HEK293 (cell line): ENCODE measurements at regions not wholly inside any gene's neighbourhood (a gene's known extent, or its start where the extent isn't known, plus 50 kb on each side); places are given as distances from the start of the nearest gene placed in this dataset.

ENCODE experiments used
- CTCF ChIA-PET: fragments of 350-600 bp; formaldehyde crosslinking; extraction: SDS; loops from one replicate; lab custom pipeline; 2021; ENCODE audit warnings: antibody characterized with exemption; lab: Yijun Ruan, JAX
- POLR2A ChIA-PET: fragments of 300-600 bp; formaldehyde crosslinking; extraction: SDS; loops from one replicate; lab custom pipeline; 2020; ENCODE audit warnings: antibody characterized with exemption, inconsistent platforms; lab: Yijun Ruan, JAX
- H3K27ac ChIP-seq: fragments of 200-500 bp; sonication (Bioruptor generic); 2 replicates; pipeline ENCODE4 v1.5.1; 2014; ENCODE audit warnings: low read depth, low read length, control low read depth, inconsistent platforms; ENCODE audit errors: extremely low read depth
- H3K36me3 ChIP-seq, 2 experiments: fragments of 200-500 bp in 1 of 2; sonication (Bioruptor generic) in 1 of 2; 1 replicate in 1 of 2; 2 replicates in 1 of 2; pipeline ENCODE4 v1.5.1; 2014 to 2017; ENCODE audit warnings: inconsistent platforms in 2 of 2, low read length in 2 of 2; ENCODE audit not compliant: control insufficient read depth in 2 of 2, insufficient read depth in 1 of 2
- H3K4me1 ChIP-seq: fragments of 200-500 bp; sonication (Bioruptor generic); 2 replicates; pipeline ENCODE4 v1.5.1; 2014; ENCODE audit warnings: mild to moderate bottlenecking, low read length, inconsistent platforms; ENCODE audit not compliant: control insufficient read depth, insufficient read depth
- H3K4me3 ChIP-seq: 2 replicates; pipeline ENCODE4 v1.5.1; 2011; ENCODE audit warnings: low read depth, mild to moderate bottlenecking, control low read depth, low read length, moderate library complexity
- H3K9me3 ChIP-seq: fragments of 200-500 bp; sonication (Bioruptor generic); 2 replicates; pipeline ENCODE4 v1.5.1; 2014; ENCODE audit warnings: low read depth, low read length, inconsistent platforms; ENCODE audit not compliant: control insufficient read depth, insufficient read depth
- ATF2 ChIP-seq: fragments of 450-650 bp; formaldehyde crosslinking; IDR thresholded peaks from 2 replicates; pipeline ENCODE4 v1.5.1; 2016; ENCODE audit warnings: missing biosample characterization, missing genetic modification characterization, low read depth
- HOXA7 ChIP-seq: sonication (generic); formaldehyde crosslinking; IDR thresholded peaks from 2 replicates; pipeline ENCODE4 v1.8.1; 2022; ENCODE audit warnings: missing genetic modification reagents, borderline replicate concordance
- KLF1 ChIP-seq: fragments of 450-650 bp; formaldehyde crosslinking; IDR thresholded peaks from 2 replicates; pipeline ENCODE4 v1.5.1; 2016; ENCODE audit warnings: missing biosample characterization, missing genetic modification characterization
- OVOL3 ChIP-seq: fragments of 450-650 bp; formaldehyde crosslinking; IDR thresholded peaks from 2 replicates; pipeline ENCODE4 v1.5.1; 2016; ENCODE audit warnings: missing biosample characterization, missing genetic modification characterization
- SETDB1 ChIP-seq: IDR thresholded peaks from one replicate; pipeline ENCODE4 v1.6.1; 2017; ENCODE audit warnings: mild to moderate bottlenecking, low read length, moderate library complexity, mixed read lengths; ENCODE audit not compliant: insufficient read length
- SP3 ChIP-seq: fragments of 450-650 bp; formaldehyde crosslinking; IDR thresholded peaks from 2 replicates; pipeline ENCODE4 v1.5.1; 2016; ENCODE audit warnings: missing biosample characterization, missing genetic modification characterization
- ZBTB7A ChIP-seq: fragments of 450-650 bp; formaldehyde crosslinking; IDR thresholded peaks from 2 replicates; pipeline ENCODE4 v1.5.1; 2016; ENCODE audit warnings: low read depth, missing biosample characterization, missing genetic modification characterization
- ZNF112 ChIP-seq: fragments of 450-650 bp; formaldehyde crosslinking; IDR thresholded peaks from 2 replicates; pipeline ENCODE4 v1.5.0; 2017; ENCODE audit warnings: missing biosample characterization, missing genetic modification characterization
- ZNF155 ChIP-seq: fragments of 450-650 bp; formaldehyde crosslinking; IDR thresholded peaks from 2 replicates; pipeline ENCODE4 v1.5.1; 2016; ENCODE audit warnings: missing biosample characterization, missing genetic modification characterization
- ZNF292 ChIP-seq: fragments of 450-650 bp; formaldehyde crosslinking; IDR thresholded peaks from 2 replicates; pipeline ENCODE4 v1.5.1; 2016; ENCODE audit warnings: low read depth, missing biosample characterization, missing genetic modification characterization, borderline replicate concordance
- ZNF302 ChIP-seq: fragments of 450-650 bp; formaldehyde crosslinking; IDR thresholded peaks from 2 replicates; pipeline ENCODE4 v1.5.1; 2016; ENCODE audit warnings: missing biosample characterization, missing genetic modification characterization, low read depth
- ZNF335 ChIP-seq: fragments of 450-650 bp; formaldehyde crosslinking; conservative IDR thresholded peaks from 2 replicates; pipeline ENCODE4 v1.5.1; 2016; ENCODE audit warnings: missing biosample characterization, missing genetic modification characterization
- ZNF416 ChIP-seq: fragments of 450-650 bp; formaldehyde crosslinking; IDR thresholded peaks from 2 replicates; pipeline ENCODE4 v1.5.1; 2016; ENCODE audit warnings: missing biosample characterization, missing genetic modification characterization
- ZNF473 ChIP-seq: fragments of 450-650 bp; formaldehyde crosslinking; IDR thresholded peaks from 2 replicates; pipeline ENCODE4 v1.5.1; 2017; ENCODE audit warnings: missing biosample characterization, missing genetic modification characterization
- ZNF514 ChIP-seq: fragments of 450-650 bp; formaldehyde crosslinking; IDR thresholded peaks from 2 replicates; pipeline ENCODE4 v1.5.1; 2016; ENCODE audit warnings: missing biosample characterization, missing genetic modification characterization
- ZNF530 ChIP-seq: fragments of 450-650 bp; formaldehyde crosslinking; IDR thresholded peaks from 2 replicates; pipeline ENCODE4 v1.5.1; 2016; ENCODE audit warnings: low read depth, missing biosample characterization, missing genetic modification characterization
- ZNF560 ChIP-seq: fragments of 450-650 bp; formaldehyde crosslinking; IDR thresholded peaks from 2 replicates; pipeline ENCODE4 v1.5.1; 2017; ENCODE audit warnings: missing biosample characterization, missing genetic modification characterization, borderline replicate concordance
- ZNF837 ChIP-seq: fragments of 450-650 bp; formaldehyde crosslinking; IDR thresholded peaks from 2 replicates; pipeline ENCODE4 v1.5.1; 2016; ENCODE audit warnings: missing biosample characterization, missing genetic modification characterization
- ZXDB ChIP-seq: fragments of 450-650 bp; formaldehyde crosslinking; IDR thresholded peaks from 2 replicates; pipeline ENCODE4 v1.5.1; 2016; ENCODE audit warnings: missing biosample characterization, missing genetic modification characterization
- TF ChIP-seq, protein P1 (sequence below): fragments of 450-650 bp; formaldehyde crosslinking; IDR thresholded peaks from 2 replicates; pipeline ENCODE4 v1.5.1; 2016; ENCODE audit warnings: missing biosample characterization, missing genetic modification characterization

GRCh38 chr2:6359964-6360363 is 505.7 kb downstream of the CMPK2 start:
- ChIA-PET POLR2A (no interaction called here), CTCF (interaction anchor here (0.7 kb wide), 1 partner anchor 656 kb away, joined by 4 read pairs; no protein-coding TSS in a partner anchor)
- no peak overlapping the region for H3K4me3 ChIP-seq
- H3K27ac ChIP-seq, result no peak overlapping the region
- no peaks in the 10 kb centered on the region for H3K36me3 ChIP-seq
- TF ChIP-seq, protein P1, sequence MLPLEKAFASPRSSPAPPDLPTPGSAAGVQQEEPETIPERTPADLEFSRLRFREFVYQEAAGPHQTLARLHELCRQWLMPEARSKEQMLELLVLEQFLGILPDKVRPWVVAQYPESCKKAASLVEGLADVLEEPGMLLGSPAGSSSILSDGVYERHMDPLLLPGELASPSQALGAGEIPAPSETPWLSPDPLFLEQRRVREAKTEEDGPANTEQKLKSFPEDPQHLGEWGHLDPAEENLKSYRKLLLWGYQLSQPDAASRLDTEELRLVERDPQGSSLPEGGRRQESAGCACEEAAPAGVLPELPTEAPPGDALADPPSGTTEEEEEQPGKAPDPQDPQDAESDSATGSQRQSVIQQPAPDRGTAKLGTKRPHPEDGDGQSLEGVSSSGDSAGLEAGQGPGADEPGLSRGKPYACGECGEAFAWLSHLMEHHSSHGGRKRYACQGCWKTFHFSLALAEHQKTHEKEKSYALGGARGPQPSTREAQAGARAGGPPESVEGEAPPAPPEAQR, result no peak
- no peak for TF ChIP-seq ZNF560 (tag by site-specific recombination)
- H3K9me3 ChIP-seq, result no peaks in the 10 kb centered on the region
- no peaks in the 10 kb centered on the region for H3K4me1 ChIP-seq

DNA sequence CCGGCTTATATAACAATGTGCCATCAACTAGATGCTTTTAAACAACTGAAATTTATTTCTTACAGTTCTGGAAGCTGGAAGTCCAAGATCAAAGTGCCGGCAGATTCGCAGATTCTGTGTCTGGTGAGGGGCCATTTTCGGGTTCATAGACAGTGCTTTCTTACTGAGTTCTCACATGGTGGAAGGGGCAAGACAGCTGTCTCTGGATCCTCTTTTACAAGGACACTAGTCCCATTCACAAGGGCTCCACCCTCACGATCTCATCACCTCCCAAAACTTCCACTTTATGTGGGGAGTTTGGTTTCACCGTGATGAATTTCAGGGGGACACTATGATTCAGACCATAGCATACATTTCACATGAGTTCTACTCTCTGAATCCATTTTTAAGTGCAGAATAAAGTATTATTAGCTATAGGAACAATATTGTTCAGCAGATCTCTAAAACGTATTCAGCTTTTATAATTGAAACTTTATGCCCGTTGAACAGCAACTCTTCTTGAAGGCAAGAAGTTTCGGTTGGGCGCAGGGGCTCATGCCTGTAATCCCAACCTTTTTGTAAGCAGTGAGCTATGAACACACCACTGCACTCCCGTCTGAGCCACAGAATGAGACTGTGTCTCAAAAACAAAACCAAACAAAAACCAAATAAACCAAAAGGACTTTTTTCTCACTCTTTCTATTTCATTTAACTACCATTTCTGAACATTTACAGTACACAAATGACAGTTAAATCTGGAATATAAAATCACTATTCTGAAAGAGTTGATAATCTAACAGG is 502.8 kb downstream of the CMPK2 start:
- ChIA-PET CTCF (no interaction called here), POLR2A (no interaction called here)

DNA sequence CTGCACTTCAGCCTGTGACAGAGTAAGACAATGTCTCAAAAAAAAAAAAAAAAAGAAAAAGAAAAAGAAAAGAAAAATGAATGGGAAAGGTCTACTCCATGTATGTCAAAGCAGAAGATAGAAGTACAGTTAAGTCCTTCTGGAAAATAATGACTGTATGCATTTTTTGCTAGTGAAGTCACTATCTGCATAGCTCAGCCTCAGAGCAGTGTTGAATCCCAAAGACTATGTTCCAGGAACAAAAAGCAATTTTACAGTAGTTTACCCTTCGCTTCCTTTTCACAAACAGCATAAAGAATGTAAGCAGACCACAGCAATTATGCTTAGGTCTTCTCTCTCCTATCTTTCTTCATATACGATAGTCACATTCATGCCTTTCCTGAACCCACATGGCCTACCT is 497.4 kb downstream of the CMPK2 start:
- ChIA-PET CTCF (no interaction called here), POLR2A (no interaction called here)
- H3K27ac ChIP-seq, result no peak overlapping the region
- H3K9me3 ChIP-seq, result no peaks in the 10 kb centered on the region
- H3K36me3 ChIP-seq, result no peaks in the 10 kb centered on the region
- H3K4me3 ChIP-seq, result no peak overlapping the region
- TF ChIP-seq KLF1 (tag by site-specific recombination) (no peak), ZNF112 (tag by site-specific recombination) (no peak), OVOL3 (no peak), ZNF514 (tag by site-specific recombination) (no peak), ZXDB (tag by site-specific recombination) (no peak), ZNF530 (tag by site-specific recombination) (no peak), ZNF416 (no peak), SP3 (tag by site-specific recombination) (no peak), ZNF335 (tag by site-specific recombination) (no peak), ZBTB7A (no peak), ATF2 (tag by site-specific recombination) (no peak), SETDB1 (no peak), ZNF292 (tag by site-specific recombination) (no peak), ZNF837 (tag by site-specific recombination) (no peak), ZNF473 (tag by site-specific recombination) (no peak), HOXA7 (CRISPR knock-in tag) (no peak)
- no peaks in the 10 kb centered on the region for H3K4me1 ChIP-seq

More for the DNA sequence above, 502.8 kb downstream of the CMPK2 start:
- H3K27ac ChIP-seq, result no peak overlapping the region
- no peak overlapping the region for H3K4me3 ChIP-seq
- TF ChIP-seq ZNF155 (tag by site-specific recombination), result no peak
- no peak for TF ChIP-seq ZNF302 (tag by site-specific recombination)
- no peaks in the 10 kb centered on the region for H3K36me3 ChIP-seq
- no peaks in the 10 kb centered on the region for H3K9me3 ChIP-seq
- H3K4me1 ChIP-seq, result no peaks in the 10 kb centered on the region
